ENCODE measurements at regions not wholly inside any gene's neighbourhood (a gene's known extent, or its start where the extent isn't known, plus 50 kb on each side); places are given as distances from the start of the nearest gene placed in this dataset.

DNA sequence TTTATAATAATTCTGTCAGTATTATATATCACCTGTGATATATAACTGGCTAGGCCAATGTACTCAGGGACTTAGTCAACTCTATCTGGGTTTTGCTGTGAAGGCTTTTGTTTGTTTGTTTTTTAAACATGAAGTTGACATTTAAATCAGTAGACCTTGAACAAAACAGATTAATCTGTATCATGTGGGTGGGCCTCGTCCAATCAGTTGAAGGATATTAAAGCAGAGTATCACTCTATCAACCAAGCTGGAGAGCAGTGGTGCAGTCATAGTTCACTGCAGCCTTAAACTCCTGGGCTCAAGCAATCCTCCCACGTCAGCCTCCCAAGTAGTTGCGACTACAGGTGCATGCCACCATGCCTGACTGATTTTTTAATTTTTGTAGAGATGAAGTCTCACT is 870.2 kb downstream of the TYW1 start:
- no peak for DNase-seq (ENCODE audit: low spot score)
- Histone ChIP-seq H3K4me1 (ENCODE audit: insufficient read depth) (no peaks in the 10 kb centered on the region), H3F3A (replicated peaks; ENCODE audit: low read depth) (no peaks in the 10 kb centered on the region), H4K20me1 (replicated peaks; ENCODE audit: insufficient read depth) (no peaks in the 10 kb centered on the region), H3K9me2 (ENCODE audit: insufficient read depth) (no peaks in the 10 kb centered on the region), H2AFZ (no peak overlapping the region), H3K27me3 (ENCODE audit: insufficient read depth) (no peaks in the 10 kb centered on the region), H3K36me3 (ENCODE audit: insufficient read depth) (no peaks in the 10 kb centered on the region; the same call in 1 of the 2 replicates), H3K4me3 (no peak overlapping the region), H3K79me2 (replicated peaks; ENCODE audit: insufficient read depth) (no peaks in the 10 kb centered on the region), H3K27ac (ENCODE audit: low read depth) (no peak overlapping the region), H3K4me2 (no peak overlapping the region)
- Mint-ChIP-seq H3K36me3 (ENCODE audit: low read depth) (peaks cover 35% of the 10 kb centered on the region), H3K4me3 (no peak overlapping the region), H3K4me1 (no peaks in the 10 kb centered on the region), H3K9me3 (peaks cover 98% of the 10 kb centered on the region), H3K27ac (no peak overlapping the region), H3K27me3 (ENCODE audit: insufficient read depth, low read depth, poor library complexity) (peaks cover 2% of the 10 kb centered on the region)
- no peak for TF ChIP-seq ZNF331 (CRISPR knock-in tag; IDR thresholded peaks at IDR 0.05; ENCODE audit: low read depth)
- TF ChIP-seq, protein P1, sequence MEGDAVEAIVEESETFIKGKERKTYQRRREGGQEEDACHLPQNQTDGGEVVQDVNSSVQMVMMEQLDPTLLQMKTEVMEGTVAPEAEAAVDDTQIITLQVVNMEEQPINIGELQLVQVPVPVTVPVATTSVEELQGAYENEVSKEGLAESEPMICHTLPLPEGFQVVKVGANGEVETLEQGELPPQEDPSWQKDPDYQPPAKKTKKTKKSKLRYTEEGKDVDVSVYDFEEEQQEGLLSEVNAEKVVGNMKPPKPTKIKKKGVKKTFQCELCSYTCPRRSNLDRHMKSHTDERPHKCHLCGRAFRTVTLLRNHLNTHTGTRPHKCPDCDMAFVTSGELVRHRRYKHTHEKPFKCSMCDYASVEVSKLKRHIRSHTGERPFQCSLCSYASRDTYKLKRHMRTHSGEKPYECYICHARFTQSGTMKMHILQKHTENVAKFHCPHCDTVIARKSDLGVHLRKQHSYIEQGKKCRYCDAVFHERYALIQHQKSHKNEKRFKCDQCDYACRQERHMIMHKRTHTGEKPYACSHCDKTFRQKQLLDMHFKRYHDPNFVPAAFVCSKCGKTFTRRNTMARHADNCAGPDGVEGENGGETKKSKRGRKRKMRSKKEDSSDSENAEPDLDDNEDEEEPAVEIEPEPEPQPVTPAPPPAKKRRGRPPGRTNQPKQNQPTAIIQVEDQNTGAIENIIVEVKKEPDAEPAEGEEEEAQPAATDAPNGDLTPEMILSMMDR (conservative IDR thresholded peaks at IDR 0.05; ENCODE audit: low read depth in 2 of 2), result no peak
- no peak for TF ChIP-seq ZNF462 (CRISPR knock-in tag; IDR thresholded peaks at IDR 0.05)
- no peak for TF ChIP-seq POLR2AphosphoS5 (IDR thresholded peaks at IDR 0.05; ENCODE audit: low read depth)
- TF ChIP-seq ZNF114 (CRISPR knock-in tag; IDR thresholded peaks at IDR 0.05), result no peak
- no peak for ATAC-seq
